Mesenchymal stem cell (in vitro differentiated cells and primary cell): ENCODE measurements at regions not wholly inside any gene's neighbourhood (a gene's known extent, or its start where the extent isn't known, plus 50 kb on each side); places are given as distances from the start of the nearest gene placed in this dataset.

Source experiments
- DNase-seq: peaks from one replicate; pipeline ENCODE4 v3.0.0-alpha.2; 2013
- H2AFZ ChIP-seq: one replicate; pipeline ENCODE4 v1.6.1; 2013; ENCODE audit warnings: low read depth, mild to moderate bottlenecking, control low read depth, inconsistent platforms, low read length, moderate library complexity
- H2AK5ac ChIP-seq: 2 replicates; pipeline ENCODE4 v1.6.1; 2013; ENCODE audit warnings: low read length, moderate library complexity, mild to moderate bottlenecking, inconsistent platforms; ENCODE audit not compliant: severe bottlenecking
- H2BK120ac ChIP-seq: one replicate; pipeline ENCODE4 v1.6.1; 2013; ENCODE audit warnings: low read depth, mild to moderate bottlenecking, inconsistent platforms, low read length, moderate library complexity
- H2BK12ac ChIP-seq, 2 experiments: one replicate each; pipeline ENCODE4 v1.6.1; 2013; ENCODE audit warnings: inconsistent platforms in 2 of 2, low read length in 2 of 2, mild to moderate bottlenecking in 2 of 2, moderate library complexity in 2 of 2, control low read depth in 1 of 2
- H2BK15ac ChIP-seq: one replicate; pipeline ENCODE4 v1.6.1; 2013; ENCODE audit warnings: mild to moderate bottlenecking, low read depth, inconsistent platforms; ENCODE audit not compliant: poor library complexity, severe bottlenecking
- H2BK5ac ChIP-seq: 2 replicates; pipeline ENCODE4 v1.6.1; 2013; ENCODE audit warnings: low read depth, mild to moderate bottlenecking, low read length, control low read depth, inconsistent platforms; ENCODE audit not compliant: poor library complexity, severe bottlenecking
- H3K14ac ChIP-seq, 2 experiments: one replicate each; pipeline ENCODE4 v1.6.1; 2013; ENCODE audit warnings: inconsistent platforms in 2 of 2, low read length in 2 of 2, control low read depth in 1 of 2, mild to moderate bottlenecking in 1 of 2, moderate library complexity in 1 of 2
- H3K18ac ChIP-seq, 2 experiments: one replicate each; pipeline ENCODE4 v1.6.1; 2013; ENCODE audit warnings: inconsistent platforms in 2 of 2, low read length in 2 of 2, control low read depth in 1 of 2, low read depth in 1 of 2, mild to moderate bottlenecking in 1 of 2
- H3K23ac ChIP-seq, 2 experiments: one replicate each; pipeline ENCODE4 v1.6.1; 2013; ENCODE audit warnings: inconsistent platforms in 2 of 2, low read length in 2 of 2, mild to moderate bottlenecking in 2 of 2, moderate library complexity in 2 of 2, control low read depth in 1 of 2
- H3K27ac ChIP-seq: 2 replicates; pipeline ENCODE4 v1.5.1; 2013; ENCODE audit warnings: mild to moderate bottlenecking, moderate library complexity, low read length, control low read depth, inconsistent platforms; ENCODE audit not compliant: poor library complexity, severe bottlenecking
- H3K27me3 ChIP-seq, 2 experiments: 2 replicates each; pipeline versions ENCODE4 v1.6.1 to v1.7.0; 2013; ENCODE audit warnings: low read length in 2 of 2, mild to moderate bottlenecking in 2 of 2, moderate library complexity in 2 of 2, control low read depth in 1 of 2, inconsistent platforms in 1 of 2; ENCODE audit not compliant: control insufficient read depth in 1 of 2, insufficient read depth in 1 of 2
- H3K36me3 ChIP-seq, 2 experiments: 2 replicates each; pipeline versions ENCODE4 v1.6.1 to v1.7.0; 2013; ENCODE audit warnings: low read length in 2 of 2, control low read depth in 1 of 2, inconsistent platforms in 1 of 2, low read depth in 1 of 2, mild to moderate bottlenecking in 1 of 2; ENCODE audit not compliant: insufficient read depth in 2 of 2, control insufficient read depth in 1 of 2
- H3K4ac ChIP-seq, 2 experiments: one replicate each; pipeline ENCODE4 v1.6.1; 2013; ENCODE audit warnings: inconsistent platforms in 2 of 2, low read length in 2 of 2, mild to moderate bottlenecking in 2 of 2, moderate library complexity in 2 of 2, control low read depth in 1 of 2, low read depth in 1 of 2
- H3K4me1 ChIP-seq: 2 replicates; pipeline ENCODE4 v1.6.1; 2013; ENCODE audit warnings: low read depth, low read length, control low read depth; ENCODE audit not compliant: control insufficient read depth, insufficient read depth
- H3K4me2 ChIP-seq: 2 replicates; pipeline ENCODE4 v1.6.1; 2013; ENCODE audit warnings: low read length, mild to moderate bottlenecking, inconsistent platforms; ENCODE audit not compliant: poor library complexity, severe bottlenecking
- H3K4me3 ChIP-seq, 2 experiments: 2 replicates each; pipeline versions ENCODE4 v1.5.1 to v1.7.0; 2013; ENCODE audit warnings: low read length in 2 of 2, mild to moderate bottlenecking in 2 of 2, control low read depth in 1 of 2, low read depth in 1 of 2; ENCODE audit not compliant: insufficient read depth in 1 of 2
- H3K79me1 ChIP-seq: replicated peaks from 2 replicates; pipeline ENCODE4 v1.6.1; 2013; ENCODE audit warnings: mild to moderate bottlenecking, control low read depth, low read length, inconsistent platforms; ENCODE audit not compliant: poor library complexity, severe bottlenecking
- H3K9ac ChIP-seq: 2 replicates; pipeline ENCODE4 v1.7.0; 2013; ENCODE audit warnings: mild to moderate bottlenecking, low read length, moderate library complexity
- H3K9me3 ChIP-seq: 2 replicates; pipeline ENCODE4 v1.7.0; 2013; ENCODE audit warnings: mild to moderate bottlenecking, low read length; ENCODE audit not compliant: control insufficient read depth
- H4K8ac ChIP-seq: one replicate; pipeline ENCODE4 v1.6.1; 2013; ENCODE audit warnings: inconsistent platforms, mild to moderate bottlenecking, low read length, moderate library complexity
- H4K91ac ChIP-seq: one replicate; pipeline ENCODE4 v1.6.1; 2013; ENCODE audit warnings: mild to moderate bottlenecking, low read length, inconsistent platforms
- WGBS: methylation state at CpG from one replicate; pipeline ENCODE4 v1.1.7; 2013; ENCODE audit warnings: mixed read lengths; 5-methylcytosine and 5-hydroxymethylcytosine counted together

DNA sequence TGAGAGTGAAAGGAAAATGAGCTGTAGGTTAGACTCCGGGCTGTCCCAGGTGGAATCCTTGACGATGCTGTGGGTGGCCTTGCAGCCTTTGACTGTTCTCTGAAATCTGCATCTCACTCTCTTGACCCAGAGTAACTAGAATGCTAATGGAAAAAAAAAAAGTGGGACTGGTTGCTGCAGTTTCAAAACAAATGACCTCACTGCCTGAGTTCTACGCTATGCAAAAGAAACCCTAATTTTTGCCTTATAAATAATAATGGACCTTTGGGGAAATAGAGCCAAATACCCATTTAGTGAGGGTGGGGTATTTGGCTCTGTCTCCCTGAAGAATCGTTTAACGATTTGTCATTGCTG is 309.7 kb upstream of the C2CD4B start:
- no peak overlapping the region for H4K91ac ChIP-seq
- WGBS = 75% methylated on average over 2 of the region's 5 CpGs

DNA sequence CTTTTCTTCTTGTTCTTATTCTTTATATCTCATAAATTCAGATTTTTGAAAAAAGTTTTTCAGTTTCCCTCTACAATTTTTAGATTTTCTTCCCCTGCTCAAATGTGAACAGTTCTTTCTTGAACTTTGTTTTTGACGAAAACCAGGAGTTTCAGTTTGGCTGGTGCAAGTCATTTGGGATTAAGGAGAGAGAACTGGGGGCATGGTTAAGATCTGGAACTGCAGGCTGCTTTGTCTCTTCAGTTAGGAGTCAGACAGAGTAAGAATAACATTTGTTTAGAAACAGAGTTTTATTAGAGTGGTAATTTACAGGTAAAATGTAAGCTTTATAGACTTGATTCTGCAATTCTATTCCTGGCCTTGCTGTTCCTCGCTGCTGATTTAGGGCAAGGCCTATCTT is 310.5 kb upstream of the C2CD4B start:
- WGBS = 73% methylated on average over 2 of the region's 2 CpGs
- no peak overlapping the region for H3K18ac ChIP-seq
- no peak overlapping the region for H2AK5ac ChIP-seq
- no peak overlapping the region for H2AFZ ChIP-seq
- no peak overlapping the region for H3K23ac ChIP-seq
- DNase-seq = no peak
- no peak overlapping the region for H3K4ac ChIP-seq
- no peak overlapping the region for H3K4me2 ChIP-seq
- no peak overlapping the region for H2BK5ac ChIP-seq
- peak overlapping the region in 1 of 2 experiments; percentile 8 for H3K4me3 ChIP-seq
- no peak overlapping the region for H3K27ac ChIP-seq
- peaks cover 44% of the 10 kb centered on the region for H3K79me1 ChIP-seq
- no peaks in the 10 kb centered on the region for H3K9me3 ChIP-seq
- peaks cover 7% of the 10 kb centered on the region for H3K4me1 ChIP-seq
- no peak overlapping the region for H3K14ac ChIP-seq
- H3K36me3 ChIP-seq = peaks cover 8 to 9% of the 10 kb centered on the region in 2 experiments
- peak overlapping the region; percentile 64 for H3K9ac ChIP-seq
- no peak overlapping the region for H4K8ac ChIP-seq
- no peak overlapping the region for H2BK12ac ChIP-seq
- no peaks in the 10 kb centered on the region for H3K27me3 ChIP-seq
- H2BK120ac ChIP-seq = no peak overlapping the region
- no peak overlapping the region for H2BK15ac ChIP-seq
- H4K91ac ChIP-seq = no peak overlapping the region

More for the DNA sequence above, 309.7 kb upstream of the C2CD4B start:
- H3K4ac ChIP-seq = no peak overlapping the region
- H3K36me3 ChIP-seq = peaks cover 9 to 11% of the 10 kb centered on the region in 2 experiments
- DNase-seq = no peak
- peak overlapping the region in 1 of 2 experiments; percentile 8 for H3K4me3 ChIP-seq
- H2AK5ac ChIP-seq = no peak overlapping the region
- no peak overlapping the region for H3K4me2 ChIP-seq
- no peak overlapping the region for H4K8ac ChIP-seq
- no peak overlapping the region for H3K14ac ChIP-seq
- peak overlapping the region; percentile 64 for H3K9ac ChIP-seq
- no peak overlapping the region for H2BK15ac ChIP-seq
- no peak overlapping the region for H3K27ac ChIP-seq
- no peak overlapping the region for H2BK120ac ChIP-seq
- H3K23ac ChIP-seq = no peak overlapping the region
- no peaks in the 10 kb centered on the region for H3K27me3 ChIP-seq
- peaks cover 48% of the 10 kb centered on the region for H3K79me1 ChIP-seq
- H2BK5ac ChIP-seq = no peak overlapping the region
- H2BK12ac ChIP-seq = no peak overlapping the region
- peaks cover 12% of the 10 kb centered on the region for H3K4me1 ChIP-seq
- no peak overlapping the region for H2AFZ ChIP-seq
- no peak overlapping the region for H3K18ac ChIP-seq
- H3K9me3 ChIP-seq = no peaks in the 10 kb centered on the region

DNA sequence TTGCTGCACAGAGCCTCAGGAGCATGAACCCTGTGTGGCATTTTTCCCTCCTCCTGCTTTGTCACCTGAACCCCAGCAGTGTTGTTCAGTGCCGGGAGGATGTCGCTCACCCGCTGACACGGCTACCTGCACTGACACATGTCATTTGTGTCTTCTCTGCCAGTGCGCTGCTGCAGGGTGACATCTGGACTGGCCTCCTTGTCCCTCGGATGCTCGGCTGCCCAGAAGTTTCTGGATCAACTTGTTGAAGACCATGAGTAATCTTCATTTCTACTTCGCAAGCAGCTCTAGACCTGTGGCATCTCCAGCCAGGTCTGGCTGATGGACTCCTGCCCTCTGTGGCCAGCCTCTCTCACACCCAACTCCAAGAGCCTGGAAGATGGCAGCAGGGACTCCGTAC is 311.1 kb upstream of the C2CD4B start:
- 98% methylated on average over 9 of the region's 9 CpGs for WGBS

DNA sequence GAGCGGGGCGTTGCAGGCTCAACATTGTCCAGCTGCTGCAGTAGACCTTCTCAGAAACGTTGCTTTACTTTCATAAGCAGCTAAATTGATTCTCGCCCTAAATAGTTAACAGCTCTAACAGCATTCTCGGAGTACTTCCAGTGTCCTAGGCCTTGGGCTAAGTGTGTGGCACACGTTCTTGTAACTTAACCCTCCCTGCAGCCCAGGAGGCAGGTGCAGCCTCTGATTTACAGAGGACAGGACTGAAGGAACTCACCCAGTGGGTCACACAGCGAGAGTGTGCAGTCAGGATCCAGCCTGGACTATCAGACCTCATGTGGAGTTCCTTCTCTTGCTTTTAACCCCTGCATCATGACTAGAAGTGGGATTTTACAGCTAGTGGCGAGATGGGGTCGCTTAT is 312.8 kb upstream of the C2CD4B start:
- Histone ChIP-seq H3K4ac (no peak overlapping the region), H3K79me1 (peaks cover 33% of the 10 kb centered on the region), H3K14ac (no peak overlapping the region), H3K27ac (no peak overlapping the region), H3K27me3 (no peaks in the 10 kb centered on the region), H3K9ac (no peak overlapping the region), H3K23ac (no peak overlapping the region), H2BK12ac (no peak overlapping the region), H2AK5ac (no peak overlapping the region), H2BK5ac (no peak overlapping the region), H4K91ac (no peak overlapping the region), H3K18ac (no peak overlapping the region), H4K8ac (no peak overlapping the region), H3K9me3 (no peaks in the 10 kb centered on the region), H2BK120ac (no peak overlapping the region), H3K4me3 (no peak overlapping the region), H3K36me3 (peaks cover 8 to 9% of the 10 kb centered on the region in 2 experiments), H2AFZ (no peak overlapping the region), H3K4me1 (peaks cover 3% of the 10 kb centered on the region), H2BK15ac (no peak overlapping the region), H3K4me2 (no peak overlapping the region)
- no peak for DNase-seq
- 77% methylated on average over 5 of the region's 9 CpGs for WGBS

More for the DNA sequence above, 311.1 kb upstream of the C2CD4B start:
- Histone ChIP-seq H3K9me3 (no peaks in the 10 kb centered on the region), H3K23ac (peak overlapping the region in 1 of 2 experiments; percentile 5), H3K14ac (no peak overlapping the region), H3K18ac (peak overlapping the region in 1 of 2 experiments; percentile 46), H2BK120ac (no peak overlapping the region), H3K79me1 (peaks cover 43% of the 10 kb centered on the region), H2AK5ac (no peak overlapping the region), H2BK5ac (no peak overlapping the region), H3K4me3 (no peak overlapping the region), H3K4me2 (no peak overlapping the region), H3K4me1 (peaks cover 7% of the 10 kb centered on the region), H3K9ac (peak overlapping the region; percentile 64), H2AFZ (no peak overlapping the region), H3K4ac (no peak overlapping the region), H3K36me3 (peaks cover 8 to 9% of the 10 kb centered on the region in 2 experiments), H2BK12ac (peak overlapping the region in 1 of 2 experiments; percentile 80), H4K8ac (no peak overlapping the region), H3K27me3 (no peaks in the 10 kb centered on the region), H4K91ac (no peak overlapping the region), H2BK15ac (no peak overlapping the region), H3K27ac (no peak overlapping the region)
- DNase-seq = no peak
